Stimulated activated CD8-positive, alpha-beta memory T cell treated with anti-CD3 and anti-CD28 coated beads, Interleukin-15, amount 100 ng/mL, for 24 hours (primary cell): ENCODE measurements at regions not wholly inside any gene's neighbourhood (a gene's known extent, or its start where the extent isn't known, plus 50 kb on each side); places are given as distances from the start of the nearest gene placed in this dataset.
"Not testable (repeated sequence)": the region's sequence is repeated elsewhere in the genome, so short reads cannot be mapped to it uniquely, and the experiment has no call there.

Source experiments
- DNase-seq: peaks from one replicate; pipeline ENCODE4 v3.0.0-alpha.2; 2020; ENCODE audit warnings: low read depth

DNA sequence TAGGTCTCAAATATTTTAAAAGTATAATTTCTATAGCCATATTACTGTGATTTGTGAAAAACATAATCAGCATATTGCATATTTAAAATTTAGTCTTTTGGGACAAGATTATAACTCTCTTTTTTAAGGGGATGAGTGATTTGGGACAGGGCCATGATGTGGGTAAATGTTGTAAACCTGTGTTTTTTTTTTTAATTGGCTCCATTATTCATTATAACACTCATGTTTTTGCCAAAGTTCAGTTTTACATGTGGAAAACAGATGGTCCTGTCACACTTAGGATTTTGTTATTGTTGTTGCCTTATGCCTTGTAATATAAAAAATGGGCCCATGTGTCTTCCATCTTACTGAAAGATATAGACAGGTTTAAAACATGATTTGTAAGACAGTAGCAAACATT is 1413.5 kb upstream of the RAG2 start:
- DNase-seq: no peak

DNA sequence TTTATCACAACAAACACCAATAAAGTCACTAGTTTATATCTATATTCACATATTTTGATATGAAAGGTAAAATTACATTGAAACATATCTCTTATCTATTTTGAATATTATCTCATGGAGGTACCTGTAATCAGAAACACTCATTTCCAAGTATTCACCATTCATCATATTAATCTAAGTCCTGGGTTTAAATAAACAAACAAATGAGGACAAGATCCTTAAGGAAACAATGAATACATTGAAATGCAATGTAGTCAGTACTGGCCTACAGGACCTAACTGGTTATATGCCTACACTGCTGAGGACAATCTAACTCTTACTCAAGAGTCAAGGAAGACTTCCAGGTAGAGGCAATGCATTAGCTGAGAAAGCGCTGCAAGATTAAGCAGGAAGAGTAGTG is 1411.9 kb upstream of the RAG2 start:
- DNase-seq: no peak

DNA sequence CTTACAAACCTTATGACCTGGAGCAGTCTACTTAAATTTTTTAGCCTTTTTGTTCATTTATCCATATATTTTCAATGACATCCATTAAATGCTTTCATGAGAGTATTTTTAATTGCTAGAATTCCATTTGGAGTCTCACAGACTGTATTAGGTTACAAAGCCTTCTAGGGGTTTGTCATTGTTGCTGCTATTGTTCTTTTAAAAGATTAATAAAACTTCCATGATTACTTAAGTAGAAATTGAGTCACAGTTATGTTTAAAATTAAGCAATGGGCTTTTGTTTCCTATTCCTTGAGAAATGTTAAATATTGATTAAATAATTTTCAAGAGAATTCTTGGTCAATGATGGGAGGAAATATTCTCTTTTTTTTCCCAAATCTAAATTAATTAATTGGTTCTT is 1408.4 kb upstream of the RAG2 start:
- no peak for DNase-seq

DNA sequence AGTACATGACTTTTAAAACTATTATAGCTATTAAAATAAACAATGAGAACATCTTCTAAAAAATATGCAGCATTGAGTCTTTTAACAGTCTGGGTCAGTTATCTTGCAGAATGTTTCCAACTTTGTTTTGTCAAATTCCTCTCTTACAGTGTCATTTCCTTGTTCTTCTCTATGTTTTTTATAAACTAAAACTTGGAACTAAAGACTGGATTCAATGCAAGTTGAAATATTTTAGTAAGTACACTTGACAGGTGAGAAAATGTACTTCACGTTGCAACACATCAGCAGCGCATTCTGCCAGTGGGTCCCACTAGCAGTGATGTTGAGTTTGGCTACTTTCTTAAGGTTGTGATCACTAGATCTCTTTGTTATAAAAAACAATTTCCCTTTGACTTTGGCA is 1407.6 kb upstream of the RAG2 start:
- no peak for DNase-seq

DNA sequence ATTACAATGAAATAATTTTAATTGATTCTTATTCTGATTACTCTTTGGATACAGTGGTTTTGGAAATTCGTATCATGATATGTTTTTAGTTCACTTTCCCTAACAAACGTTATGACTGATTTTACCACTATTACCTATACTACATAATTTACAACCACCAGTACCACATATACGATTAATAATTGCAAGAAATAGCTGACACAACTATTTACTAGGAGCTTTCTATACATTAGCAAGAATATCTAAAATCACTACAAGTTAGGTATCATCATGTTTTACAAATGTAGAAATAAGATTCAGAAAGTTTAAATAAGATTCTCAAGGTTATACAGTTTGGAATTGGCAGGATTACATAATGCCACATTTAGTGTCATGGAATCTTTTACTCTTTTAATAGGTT is 1401.1 kb upstream of the RAG2 start:
- DNase-seq: no peak

DNA sequence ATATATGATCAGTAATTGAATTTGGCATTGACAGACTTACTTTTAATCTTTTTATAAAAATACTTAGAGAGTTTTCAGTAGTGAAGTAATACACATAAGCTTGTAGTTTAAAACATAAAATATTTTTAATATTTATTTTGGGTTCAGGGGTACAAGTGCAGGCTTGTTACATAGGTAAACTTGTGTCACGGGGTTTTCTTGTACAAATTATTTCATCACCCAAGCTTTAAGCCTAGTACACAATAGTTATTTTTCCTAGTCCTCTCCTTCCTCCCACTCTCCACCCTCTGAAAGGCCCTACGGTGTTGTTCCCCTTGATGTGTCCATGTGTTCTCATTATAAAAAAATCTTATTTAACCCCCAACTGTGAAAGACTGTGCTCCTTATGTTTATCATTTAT is 1397.8 kb upstream of the RAG2 start:
- no peak for DNase-seq

DNA sequence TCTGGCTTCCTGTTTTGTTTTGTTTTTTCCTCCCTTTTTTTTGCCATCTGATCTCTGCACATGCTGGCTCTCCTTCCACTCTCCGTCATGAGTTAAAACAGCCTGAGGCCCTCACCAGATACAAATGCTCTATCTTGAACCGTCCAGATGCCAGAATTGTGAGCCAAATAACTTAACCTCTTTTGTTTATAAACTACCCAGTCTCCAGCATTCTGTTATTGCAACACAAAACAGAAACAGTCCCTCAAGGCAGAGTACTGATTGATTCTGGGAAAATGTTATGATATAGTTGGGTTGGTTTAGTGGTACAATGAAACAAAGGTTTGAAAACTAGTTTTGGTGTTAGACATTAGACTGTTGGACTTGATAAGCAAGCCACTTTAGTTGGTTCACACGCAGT is 1390.0 kb upstream of the RAG2 start:
- DNase-seq: no peak

DNA sequence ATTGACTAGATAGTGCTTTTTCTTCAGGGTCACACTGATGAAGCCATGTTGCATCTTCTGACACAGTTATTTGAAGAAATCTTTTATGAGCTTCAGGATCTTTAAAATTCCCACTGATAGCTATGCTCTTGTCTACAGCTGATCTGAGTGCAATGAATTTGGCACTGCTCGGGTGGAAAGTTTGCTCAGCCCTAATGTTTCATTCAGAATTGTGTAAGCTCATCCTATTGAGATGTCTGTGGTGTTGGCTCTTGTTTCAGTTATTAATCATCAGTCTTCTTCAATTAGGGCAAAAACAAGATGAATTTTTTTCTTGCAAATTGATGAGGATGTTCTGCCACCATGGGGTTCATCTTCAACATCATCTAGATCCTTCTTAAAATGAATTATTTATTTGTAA is 1387.0 kb upstream of the RAG2 start:
- no peak for DNase-seq

DNA sequence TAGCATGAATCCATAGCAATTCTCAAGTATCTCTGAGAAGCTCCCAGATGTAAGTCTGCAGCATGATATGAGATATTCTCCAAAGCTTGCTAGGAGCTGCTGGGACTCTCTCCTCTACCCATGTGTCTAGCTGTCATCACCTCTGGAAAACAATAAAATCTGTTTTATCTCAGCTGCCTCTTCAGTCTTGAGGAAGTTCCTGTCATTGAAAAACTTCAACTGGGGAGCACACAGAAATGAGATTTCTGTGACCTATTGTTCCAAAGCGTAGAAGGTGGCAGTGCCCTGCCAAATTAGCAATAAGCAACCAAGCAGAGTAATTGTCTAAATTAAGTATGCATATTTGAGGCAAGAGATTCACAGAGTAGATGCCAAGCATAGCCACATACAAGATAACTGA is 1380.6 kb upstream of the RAG2 start:
- DNase-seq: no peak

DNA sequence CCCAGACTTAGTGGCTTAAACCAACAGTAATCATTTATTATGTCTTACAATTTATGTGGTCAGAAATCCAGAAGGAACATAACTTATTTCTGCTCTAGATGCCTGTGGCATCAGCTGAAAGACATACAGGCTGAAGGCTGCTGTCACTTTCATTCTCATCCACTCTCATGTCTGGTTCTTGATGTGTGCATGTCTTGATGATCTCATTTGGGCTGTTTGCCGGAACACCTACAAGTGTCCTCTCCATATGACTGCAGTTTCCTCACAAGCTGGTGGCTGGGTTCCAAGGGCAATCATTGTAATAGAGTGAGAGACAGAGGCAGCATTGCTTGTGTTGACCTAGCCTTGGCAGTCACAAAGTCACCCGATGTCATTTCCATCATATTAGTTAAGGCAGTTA is 1375.9 kb upstream of the RAG2 start:
- no peak for DNase-seq

DNA sequence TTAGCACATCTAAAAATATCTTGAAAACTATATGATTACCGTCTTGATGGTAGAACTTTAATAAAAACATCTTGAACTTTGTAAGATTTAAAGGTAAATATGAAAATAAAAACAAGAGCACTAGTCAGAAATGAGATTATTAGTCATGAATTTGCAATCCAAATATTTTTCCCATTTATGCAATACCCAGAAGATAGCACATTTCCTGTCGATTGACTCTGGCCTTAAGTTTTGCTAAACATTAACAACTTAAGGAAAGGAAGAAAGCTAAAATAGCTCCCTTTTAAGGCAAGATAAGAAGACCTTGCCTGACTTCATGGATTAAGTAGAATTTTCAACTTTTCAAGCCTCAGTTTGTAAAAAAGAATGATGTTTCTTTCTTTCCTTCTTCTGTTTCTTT is 1374.7 kb upstream of the RAG2 start:
- no peak for DNase-seq

DNA sequence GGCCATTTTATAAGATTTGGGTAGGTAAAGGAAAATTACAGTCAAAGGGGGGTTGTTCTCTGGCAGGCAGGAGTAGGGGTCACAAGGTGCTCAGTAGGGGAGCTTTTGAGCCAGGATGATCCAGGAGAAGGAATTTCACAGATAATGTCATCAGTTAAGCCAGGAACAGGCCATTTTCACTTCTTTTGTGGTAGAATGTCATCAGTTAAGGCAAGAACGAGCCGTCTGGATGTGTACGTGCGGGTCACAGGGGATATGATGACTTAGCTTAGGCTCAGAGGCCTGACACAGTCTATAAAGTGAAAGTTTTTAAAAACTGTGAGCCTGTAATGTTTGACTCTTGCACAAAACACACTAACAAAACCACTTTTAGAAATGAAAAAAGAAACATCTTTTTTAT is 1371.3 kb upstream of the RAG2 start:
- DNase-seq: not testable (repeated sequence)

DNA sequence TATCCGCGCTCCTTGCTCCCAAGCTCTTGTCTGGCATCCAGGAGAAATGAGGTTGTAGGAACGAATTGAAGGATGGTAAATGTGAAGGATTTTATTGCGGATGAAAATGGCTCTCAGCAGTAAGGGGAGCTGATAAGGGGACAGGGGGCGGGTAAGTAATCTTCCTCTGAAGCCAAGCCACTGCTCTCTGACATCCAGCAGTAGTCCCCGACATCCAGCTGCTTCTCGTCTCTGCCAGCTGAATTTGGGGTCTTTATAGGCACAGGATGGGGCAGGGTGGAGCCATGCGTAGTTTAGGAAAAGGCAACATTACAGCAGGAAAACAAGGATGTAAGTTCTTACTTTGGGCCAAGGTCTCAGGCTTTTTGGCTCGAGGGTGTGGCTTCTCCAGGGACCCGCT is 1370.1 kb upstream of the RAG2 start:
- no peak for DNase-seq

DNA sequence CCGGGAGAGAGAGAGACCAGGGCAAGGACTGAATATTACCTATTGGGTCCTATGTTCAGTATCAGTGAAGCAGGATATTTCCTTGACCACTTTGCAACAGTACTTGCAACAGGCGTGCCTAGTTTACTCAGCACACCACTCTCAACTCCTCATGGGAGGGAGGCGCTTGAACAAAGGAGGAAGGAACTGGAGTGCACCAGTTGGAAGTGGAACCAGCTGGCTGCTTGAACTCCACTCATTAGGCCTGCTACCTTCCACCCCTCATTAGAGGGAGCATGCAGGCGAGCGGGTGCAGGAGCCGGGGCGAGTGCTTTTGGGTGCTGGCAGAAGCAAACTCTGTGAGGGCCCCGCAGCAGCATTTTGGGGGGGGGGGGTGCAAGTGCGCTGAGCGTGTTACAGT is 1369.6 kb upstream of the RAG2 start:
- no peak for DNase-seq

DNA sequence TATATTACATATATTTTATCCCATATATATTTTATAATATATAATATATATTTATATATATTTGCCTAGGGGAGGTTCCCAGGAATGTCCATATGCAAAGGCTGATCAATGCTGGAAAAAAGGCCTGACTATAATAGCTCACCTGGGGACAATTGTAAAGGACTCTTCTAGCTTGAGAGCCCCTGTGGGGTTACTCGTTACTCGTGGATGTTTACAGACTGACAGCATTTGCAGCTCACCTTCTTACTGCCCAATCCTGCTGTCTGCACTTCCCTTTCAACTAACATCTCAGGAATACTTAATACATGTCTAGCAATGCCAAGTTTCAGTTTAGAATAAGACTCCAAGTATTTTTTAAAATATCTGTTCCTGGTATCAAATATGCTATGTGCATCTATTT is 1365.4 kb upstream of the RAG2 start:
- no peak for DNase-seq

DNA sequence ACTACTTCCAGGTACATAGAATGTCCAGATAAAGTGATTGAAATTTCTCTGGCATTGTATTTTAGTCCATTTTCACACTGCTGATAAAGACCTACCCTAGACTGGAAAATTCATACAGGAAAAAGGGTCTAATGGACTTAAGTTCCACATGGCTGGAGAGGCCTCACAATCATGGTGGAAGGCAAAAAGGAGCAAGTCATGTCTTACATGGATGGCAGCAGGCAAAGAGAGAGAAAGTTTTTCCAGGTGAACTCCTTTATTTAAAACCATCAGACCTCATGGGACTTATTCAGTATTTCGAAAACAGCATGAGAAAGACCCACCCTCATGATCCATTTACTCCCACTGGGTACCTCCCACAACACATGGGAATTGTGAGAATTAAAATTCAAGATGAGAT is 1359.7 kb upstream of the RAG2 start:
- DNase-seq: no peak

DNA sequence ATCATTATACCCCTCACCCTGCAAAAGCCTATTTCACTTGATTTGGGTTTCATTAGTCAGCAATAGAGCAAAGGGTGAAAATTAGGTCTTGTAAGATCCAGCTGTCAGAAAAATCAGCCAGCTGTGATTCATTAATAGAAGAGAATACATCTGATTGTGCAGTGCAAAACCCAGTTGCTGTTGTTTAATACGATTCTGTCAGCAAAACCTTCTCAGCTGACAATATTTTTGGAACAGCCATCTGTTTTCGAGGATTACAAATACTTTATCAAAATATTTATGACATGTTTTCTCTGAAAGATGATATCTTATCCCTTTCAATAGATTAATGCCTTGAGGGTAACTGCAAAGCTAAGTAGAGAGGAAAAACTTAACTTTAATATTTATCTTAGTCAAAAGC is 1354.0 kb upstream of the RAG2 start:
- DNase-seq: no peak

DNA sequence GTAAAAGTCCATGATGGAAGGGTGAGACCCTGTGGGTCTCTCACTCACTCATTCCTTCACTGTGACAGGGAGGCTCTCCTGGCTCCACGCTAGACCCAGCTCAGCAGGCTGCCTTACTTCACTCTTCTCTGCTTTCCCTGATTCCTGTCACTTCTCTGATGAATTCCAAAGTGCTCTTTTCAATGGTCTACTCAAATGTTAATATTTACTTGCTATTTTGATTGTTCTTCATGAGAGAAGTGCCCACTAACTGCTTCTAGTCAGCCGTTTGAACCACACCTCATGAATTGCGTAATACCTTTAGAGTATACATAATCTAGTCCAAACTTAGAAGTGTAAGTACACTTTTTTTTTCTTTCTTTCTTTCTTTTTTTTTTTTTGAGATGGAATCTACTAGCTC is 1350.2 kb upstream of the RAG2 start:
- no peak for DNase-seq

DNA sequence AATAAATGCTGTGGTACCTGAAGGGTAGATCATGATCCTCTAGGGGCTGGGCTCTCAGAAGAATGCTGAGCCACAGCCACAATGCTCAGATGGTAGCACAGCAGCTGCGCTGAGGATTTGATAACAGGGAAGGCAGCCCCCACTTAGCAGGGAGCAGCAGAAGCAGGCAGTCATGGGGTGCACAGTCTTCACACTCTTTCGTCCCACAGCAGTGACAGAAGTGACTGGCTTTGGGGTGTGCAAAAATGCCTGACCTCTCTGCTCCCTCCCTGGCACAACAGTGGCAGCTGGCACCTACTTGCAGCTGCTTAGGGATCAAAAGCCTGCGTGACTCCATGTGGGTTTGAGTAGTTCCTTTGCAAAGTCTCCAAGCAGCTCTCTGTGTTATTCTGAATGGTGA is 1349.8 kb upstream of the RAG2 start:
- DNase-seq: no peak

DNA sequence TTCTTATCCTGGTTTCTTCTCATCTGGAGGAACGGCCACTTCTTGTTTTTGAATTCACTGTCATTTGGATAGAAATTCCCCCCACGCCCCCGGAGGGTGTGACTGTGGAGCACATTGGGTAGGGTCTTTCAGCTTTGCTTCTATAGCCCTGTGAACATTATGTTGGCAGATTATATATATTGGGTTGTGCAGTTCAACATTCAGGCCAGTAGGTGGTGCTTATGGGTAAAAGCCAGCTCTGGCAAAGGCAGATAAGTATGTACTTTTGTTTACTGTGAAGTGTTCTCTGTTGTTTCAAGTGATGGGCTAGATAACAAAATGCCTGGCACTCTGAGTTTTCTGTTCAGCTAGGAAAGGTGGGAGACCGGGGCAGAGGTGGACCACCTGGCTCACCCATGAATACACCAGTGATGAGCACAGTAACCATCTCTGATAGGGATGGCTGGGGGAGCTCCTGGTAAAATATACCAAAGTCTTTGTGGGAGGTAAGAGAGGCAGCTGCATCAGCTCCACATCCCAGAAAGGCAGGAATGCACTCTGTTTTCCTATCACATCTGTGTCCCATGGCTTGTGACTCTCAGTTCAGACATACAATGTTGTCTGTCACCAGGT is 1348.2 kb upstream of the RAG2 start:
- no peak for DNase-seq

DNA sequence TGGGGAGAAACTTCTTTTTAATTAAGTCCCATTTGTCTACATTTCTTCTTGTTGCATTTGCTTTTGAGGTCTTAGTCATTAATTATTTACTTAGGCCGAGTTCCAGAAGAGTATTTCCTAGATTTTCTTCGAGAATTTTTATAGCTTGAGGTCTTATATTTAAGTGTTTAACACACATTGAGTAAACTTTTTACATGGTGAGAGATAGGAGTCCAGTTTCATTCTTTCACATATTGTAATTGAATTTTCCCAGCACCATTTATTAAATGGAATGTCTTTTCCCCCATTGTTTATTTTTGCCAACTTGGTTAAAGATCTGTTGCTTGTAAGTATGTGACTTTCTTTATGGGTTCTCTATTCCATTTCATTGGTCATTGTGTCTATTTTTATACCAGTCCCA is 1344.0 kb upstream of the RAG2 start:
- DNase-seq: no peak

DNA sequence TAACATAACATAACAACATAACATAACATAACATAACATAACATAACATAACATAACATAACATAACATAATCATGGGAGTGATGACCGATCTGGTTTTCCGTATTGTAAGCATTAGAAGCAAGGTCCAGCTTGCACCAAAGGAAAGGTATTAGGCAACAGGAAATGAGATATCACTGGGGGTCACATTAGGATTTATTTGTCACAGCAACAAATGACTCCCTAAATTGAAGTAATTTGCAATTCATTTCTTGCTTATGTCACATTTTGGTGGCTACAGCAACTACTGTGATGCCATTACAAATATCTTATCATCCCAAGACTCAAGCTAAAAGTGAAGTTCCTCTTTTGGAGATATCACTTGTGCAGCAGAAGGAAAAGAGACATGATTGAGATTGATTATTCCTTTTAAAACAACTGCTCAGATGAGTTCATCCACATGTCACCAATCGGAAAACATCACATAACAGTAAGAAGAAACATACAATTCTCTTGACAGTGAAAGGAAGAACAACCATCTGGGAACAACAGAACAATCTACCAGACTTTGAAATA is 1331.1 kb upstream of the RAG2 start:
- no peak for DNase-seq

DNA sequence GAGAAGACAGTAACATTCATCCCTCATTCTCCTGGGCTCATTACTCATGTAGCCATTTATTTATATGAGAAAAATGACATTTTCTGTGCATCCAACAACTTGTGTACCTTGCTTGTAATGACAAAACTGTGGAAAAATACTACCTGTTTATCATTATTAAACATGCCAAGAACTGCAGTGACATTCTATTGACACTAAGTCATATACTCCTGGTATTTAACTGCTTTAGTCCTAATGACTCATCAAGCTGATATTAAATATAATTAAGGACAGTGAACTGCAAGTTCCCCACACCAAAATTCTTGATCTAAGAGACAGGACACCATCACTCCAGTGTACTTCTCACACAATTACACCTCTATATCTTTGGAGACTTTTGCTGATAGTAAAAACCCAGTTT is 1328.7 kb upstream of the RAG2 start:
- DNase-seq: no peak

DNA sequence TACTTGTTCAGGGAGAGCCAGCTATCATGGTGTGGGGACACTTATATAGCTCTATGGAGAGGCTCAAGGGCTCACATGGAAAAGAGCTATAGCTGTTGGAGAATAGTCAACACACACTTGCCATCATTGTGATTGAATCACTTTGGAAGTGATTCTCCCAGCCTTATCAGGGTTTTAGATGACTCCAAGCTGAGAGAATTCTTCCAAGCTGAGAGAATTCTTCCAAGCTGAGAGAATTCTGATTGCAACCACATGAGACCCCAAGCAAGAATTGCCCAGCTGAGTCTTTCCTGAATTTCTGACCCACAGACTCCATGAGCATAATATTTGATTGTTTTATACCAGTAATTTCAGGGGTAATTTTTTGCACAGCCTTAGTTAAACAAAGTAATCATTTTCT is 1318.3 kb upstream of the RAG2 start:
- no peak for DNase-seq

DNA sequence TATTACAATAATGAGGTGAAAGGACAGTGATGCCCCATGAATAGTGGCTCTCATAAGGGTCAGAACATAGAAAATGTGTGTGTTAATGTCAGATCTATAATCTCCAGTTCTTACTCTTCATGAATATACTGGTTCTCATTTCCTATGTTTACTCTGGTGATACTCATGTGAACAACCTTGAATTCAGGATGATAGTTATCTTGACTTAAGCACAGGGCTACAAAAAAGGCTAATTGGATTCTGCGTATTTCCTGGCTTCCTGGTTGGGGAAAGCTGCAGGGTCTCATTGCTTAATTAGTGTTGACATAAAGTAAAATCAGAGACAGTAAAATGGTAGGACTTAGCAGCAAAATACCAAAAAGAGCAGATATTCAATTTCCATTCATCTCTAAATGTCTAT is 1316.8 kb upstream of the RAG2 start:
- no peak for DNase-seq
